ENCODE measurements at regions not wholly inside any gene's neighbourhood (a gene's known extent, or its start where the extent isn't known, plus 50 kb on each side); places are given as distances from the start of the nearest gene placed in this dataset.

DNA sequence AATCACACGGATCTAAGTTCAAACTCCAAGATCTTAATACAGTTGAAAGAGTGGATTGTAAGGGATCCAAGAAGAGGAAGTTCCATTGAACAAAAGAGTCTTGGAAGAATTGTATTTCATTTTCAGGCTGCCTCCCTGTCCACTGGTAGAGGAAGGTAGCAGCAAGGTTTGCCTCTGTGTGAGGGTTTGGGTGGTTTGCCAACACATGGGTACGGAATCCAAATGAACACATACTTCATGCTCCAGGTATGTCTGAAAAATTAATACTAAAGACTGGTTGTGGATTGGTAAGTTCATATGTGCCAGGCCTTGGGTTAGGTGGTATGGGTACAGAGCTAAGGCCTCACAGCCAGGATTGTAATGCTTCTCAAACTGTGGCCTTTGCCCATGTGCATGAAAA lies 523.6 kb upstream of the BOD1L1 start:
- TF ChIP-seq, protein P1, sequence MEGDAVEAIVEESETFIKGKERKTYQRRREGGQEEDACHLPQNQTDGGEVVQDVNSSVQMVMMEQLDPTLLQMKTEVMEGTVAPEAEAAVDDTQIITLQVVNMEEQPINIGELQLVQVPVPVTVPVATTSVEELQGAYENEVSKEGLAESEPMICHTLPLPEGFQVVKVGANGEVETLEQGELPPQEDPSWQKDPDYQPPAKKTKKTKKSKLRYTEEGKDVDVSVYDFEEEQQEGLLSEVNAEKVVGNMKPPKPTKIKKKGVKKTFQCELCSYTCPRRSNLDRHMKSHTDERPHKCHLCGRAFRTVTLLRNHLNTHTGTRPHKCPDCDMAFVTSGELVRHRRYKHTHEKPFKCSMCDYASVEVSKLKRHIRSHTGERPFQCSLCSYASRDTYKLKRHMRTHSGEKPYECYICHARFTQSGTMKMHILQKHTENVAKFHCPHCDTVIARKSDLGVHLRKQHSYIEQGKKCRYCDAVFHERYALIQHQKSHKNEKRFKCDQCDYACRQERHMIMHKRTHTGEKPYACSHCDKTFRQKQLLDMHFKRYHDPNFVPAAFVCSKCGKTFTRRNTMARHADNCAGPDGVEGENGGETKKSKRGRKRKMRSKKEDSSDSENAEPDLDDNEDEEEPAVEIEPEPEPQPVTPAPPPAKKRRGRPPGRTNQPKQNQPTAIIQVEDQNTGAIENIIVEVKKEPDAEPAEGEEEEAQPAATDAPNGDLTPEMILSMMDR (IDR thresholded peaks at IDR 0.05), result no peak
- no peak for TF ChIP-seq POLR2A (IDR thresholded peaks at IDR 0.05)
